ENCODE measurements at regions not wholly inside any gene's neighbourhood (a gene's known extent, or its start where the extent isn't known, plus 50 kb on each side); places are given as distances from the start of the nearest gene placed in this dataset.

DNA sequence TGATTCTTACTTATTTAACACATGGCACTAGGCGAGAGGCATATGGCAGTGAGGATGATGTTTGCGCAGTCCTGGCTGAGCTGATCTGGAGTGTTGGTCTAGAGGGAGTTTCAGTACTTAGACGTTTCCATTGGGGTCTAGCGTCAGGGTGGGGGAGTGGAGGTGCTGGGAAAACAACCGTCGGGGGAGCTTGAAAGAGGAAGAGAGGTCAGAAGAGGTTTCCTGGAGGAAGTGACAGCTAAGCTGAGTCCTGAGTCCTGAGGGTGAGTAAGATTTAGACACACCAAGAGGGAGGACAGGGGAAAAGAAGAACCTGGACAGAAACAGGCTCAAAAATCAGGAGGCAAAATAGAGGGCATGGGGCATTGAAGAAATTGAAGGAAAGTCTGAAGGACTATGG, 81.4 kb downstream of the ALOX5AP start:
- DNase-seq (no peak), ATAC-seq (no peak)
- H3K9me3 Mint-ChIP-seq, result no peaks in the 10 kb centered on the region
- H3K4me3 Mint-ChIP-seq, result no peak overlapping the region
- H3K27me3 Mint-ChIP-seq, result peaks cover 3 to 31% (median 16%) of the 10 kb centered on the region in 5 donors
- no peaks in the 10 kb centered on the region for H3K36me3 Mint-ChIP-seq
- no peak overlapping the region for H3K27ac Mint-ChIP-seq
- POLR2A ChIA-PET, result no interaction called here
- no peaks in the 10 kb centered on the region for H3K4me1 Mint-ChIP-seq

DNA sequence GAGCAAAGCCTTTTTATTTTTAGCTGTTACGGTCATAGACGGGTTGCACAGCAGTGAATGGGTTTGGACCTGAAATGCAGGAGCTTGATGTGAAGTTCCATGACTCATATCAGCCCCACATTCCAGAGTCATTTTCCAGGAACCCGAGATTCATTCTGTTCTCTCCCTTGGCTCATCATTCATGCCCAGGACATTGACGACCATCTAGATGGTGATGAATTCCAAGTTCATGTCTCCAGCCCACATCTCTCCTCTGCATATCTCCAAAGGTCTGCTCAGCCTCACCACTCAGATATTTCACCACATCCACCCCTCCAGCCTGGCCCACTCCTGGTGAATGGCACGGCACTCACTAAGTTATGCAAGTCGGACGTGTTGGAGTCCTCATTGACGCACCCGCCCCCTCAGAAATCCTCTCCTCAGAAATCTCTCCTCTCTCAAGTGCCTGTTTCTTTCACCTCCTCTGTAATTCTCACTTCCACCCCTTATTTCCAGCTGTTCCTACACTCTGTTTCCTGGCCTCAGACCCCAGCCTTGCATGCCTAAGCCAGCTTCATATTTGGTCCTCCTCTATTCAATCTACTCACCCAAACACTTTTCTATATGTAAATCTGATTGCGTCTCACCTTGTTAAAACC, 83.1 kb downstream of the ALOX5AP start:
- no peak for ATAC-seq
- POLR2A ChIA-PET, result no interaction called here
- H3K27me3 Mint-ChIP-seq, result peaks cover 6 to 31% (median 20%) of the 10 kb centered on the region in 5 donors
- no peaks in the 10 kb centered on the region for H3K4me1 Mint-ChIP-seq
- no peak for DNase-seq
- no peaks in the 10 kb centered on the region for H3K36me3 Mint-ChIP-seq
- no peak overlapping the region for H3K27ac Mint-ChIP-seq
- no peak overlapping the region for H3K4me3 Mint-ChIP-seq
- no peaks in the 10 kb centered on the region for H3K9me3 Mint-ChIP-seq

DNA sequence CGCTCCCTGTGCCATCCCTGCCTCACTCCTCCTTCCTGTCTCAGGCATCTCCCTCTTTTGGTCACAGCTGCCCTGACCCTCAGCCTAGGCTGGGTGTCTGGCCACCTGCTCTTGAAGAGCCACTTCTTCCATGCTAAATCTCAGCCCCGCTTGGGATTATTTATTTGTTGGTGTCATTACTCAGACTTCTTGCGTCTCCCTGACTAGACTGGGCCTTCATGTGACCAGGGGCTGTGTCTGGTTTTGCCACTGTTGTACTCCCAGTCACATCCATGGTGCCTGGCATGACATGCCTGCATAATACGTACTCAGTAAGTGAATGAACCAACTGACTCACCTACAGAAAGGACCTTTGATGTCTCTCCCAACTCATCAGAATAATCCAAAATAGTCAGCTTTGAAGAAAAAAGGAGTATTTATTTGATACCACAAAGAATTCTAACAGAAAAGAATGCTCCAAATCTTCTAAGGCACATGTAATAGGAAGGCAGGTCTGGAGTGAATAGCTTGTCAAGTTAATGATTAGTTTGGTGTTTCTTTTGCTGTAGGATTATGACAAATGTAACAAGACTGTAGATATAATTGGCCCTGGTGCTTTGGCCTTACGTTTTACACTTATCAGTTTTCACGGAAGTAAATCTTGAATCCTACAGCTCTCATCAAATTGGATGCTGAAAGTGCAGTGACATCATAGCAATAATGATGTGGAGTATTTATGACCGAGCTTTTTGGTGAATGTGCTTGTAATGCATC, 84.0 kb downstream of the ALOX5AP start:
- POLR2A ChIA-PET, result interaction anchor here (0.6 kb wide), 1 partner anchor 30 kb away, joined by 3 read pairs; no protein-coding TSS in a partner anchor
- peaks cover 6 to 35% (median 21%) of the 10 kb centered on the region in 5 donors for H3K27me3 Mint-ChIP-seq

DNA sequence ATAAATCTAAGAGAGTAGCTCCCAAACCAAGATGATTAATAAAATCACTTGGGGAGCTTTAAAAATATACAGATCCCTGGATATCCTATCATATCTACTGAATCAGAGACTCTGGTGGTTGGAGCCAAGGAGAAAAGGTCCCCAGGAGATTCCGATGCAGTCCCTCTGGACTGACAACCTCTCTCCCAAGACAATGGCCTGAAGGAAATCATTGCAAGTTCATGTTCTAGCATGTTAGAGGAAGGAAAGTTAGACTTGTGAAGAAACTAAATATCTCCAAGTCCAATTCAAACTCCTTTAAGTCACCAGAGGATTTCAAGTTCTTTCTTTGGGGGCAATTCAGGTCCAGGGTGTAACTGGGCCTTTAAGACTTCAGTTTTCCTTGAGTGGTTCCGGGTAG, 84.7 kb upstream of the MEDAG start:
- DNase-seq (no peak), ATAC-seq (no peak)
- POLR2A ChIA-PET, result no interaction called here
- Mint-ChIP-seq H3K36me3 (no peaks in the 10 kb centered on the region), H3K27me3 (peaks cover 9 to 53% (median 28%) of the 10 kb centered on the region in 5 donors), H3K4me1 (peaks cover 0 to 2% (median 0%) of the 10 kb centered on the region in 4 donors), H3K27ac (no peak overlapping the region), H3K9me3 (no peaks in the 10 kb centered on the region), H3K4me3 (no peak overlapping the region)

More for the DNA sequence above, 84.0 kb downstream of the ALOX5AP start:
- Mint-ChIP-seq H3K9me3 (no peaks in the 10 kb centered on the region), H3K4me3 (no peak overlapping the region), H3K27ac (peak overlapping the region in 1 of 10 donors; percentile 51), H3K36me3 (no peaks in the 10 kb centered on the region), H3K4me1 (no peaks in the 10 kb centered on the region)
- ATAC-seq, result no peak
- no peak for DNase-seq

DNA sequence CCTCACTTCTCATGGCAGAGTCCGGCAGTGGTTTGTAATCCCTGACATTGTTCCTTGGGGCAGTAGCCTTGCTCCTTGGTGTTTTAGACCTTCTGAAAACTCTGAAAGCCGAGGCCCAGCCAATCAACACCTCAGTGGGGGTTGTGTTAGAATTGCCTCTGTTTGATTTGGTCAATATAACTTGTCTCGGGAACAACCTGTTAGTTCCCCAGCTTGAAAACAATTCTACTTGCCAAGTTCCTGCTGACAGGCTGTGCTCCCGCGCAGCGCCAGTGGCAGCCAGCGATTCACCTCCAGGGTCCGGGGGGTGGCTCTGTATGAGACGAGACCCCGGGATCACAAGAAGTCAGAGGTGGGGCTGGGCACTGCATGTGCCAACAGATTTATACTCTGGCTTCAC, 81.4 kb upstream of the MEDAG start:
- no peak for ATAC-seq
- peaks cover 0 to 4% (median 0%) of the 10 kb centered on the region in 4 donors for H3K4me1 Mint-ChIP-seq
- no peaks in the 10 kb centered on the region for H3K9me3 Mint-ChIP-seq
- no peak for DNase-seq
- H3K27me3 Mint-ChIP-seq, result peaks cover 5 to 34% (median 18%) of the 10 kb centered on the region in 5 donors
- POLR2A ChIA-PET, result no interaction called here
- H3K27ac Mint-ChIP-seq, result no peak overlapping the region
- no peak overlapping the region for H3K4me3 Mint-ChIP-seq
- no peaks in the 10 kb centered on the region for H3K36me3 Mint-ChIP-seq

DNA sequence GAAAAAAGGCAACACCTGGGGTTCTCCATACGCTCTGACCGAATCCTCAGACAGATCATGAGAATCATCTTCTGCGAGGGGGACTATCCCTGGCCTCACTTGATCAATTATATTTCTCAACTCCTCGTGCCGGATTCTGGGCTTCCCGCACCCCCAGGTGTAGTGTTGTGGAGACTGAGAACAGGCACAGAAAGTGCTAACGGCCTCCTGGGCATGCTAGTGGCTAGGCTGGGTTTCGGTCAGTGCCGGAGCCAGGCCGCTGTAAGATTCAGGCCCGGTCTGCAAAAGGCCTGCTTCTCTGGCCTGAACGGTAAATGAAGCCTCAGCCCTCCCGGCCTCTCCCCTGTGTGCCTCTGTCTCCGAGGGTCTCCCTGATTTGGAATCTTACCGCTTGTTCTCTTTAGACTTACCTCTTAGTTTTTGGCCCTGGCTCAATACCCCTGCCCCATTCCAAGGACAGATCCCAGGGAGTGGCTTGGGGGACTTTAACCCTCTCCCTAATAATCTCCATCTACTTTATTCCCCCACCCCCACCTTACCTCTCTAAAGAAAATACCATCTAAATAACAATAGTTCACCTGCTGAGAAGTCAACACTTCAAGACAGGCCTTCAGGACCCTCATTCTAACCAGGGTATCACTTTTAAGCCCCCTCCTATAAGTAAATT, 79.0 kb upstream of the MEDAG start:
- ATAC-seq (no peak), DNase-seq (no peak)
- H3K27me3 Mint-ChIP-seq, result peaks cover 4 to 27% (median 14%) of the 10 kb centered on the region in 5 donors
- POLR2A ChIA-PET, result no interaction called here
- H3K27ac Mint-ChIP-seq, result no peak overlapping the region
- no peak overlapping the region for H3K4me3 Mint-ChIP-seq
- no peaks in the 10 kb centered on the region for H3K36me3 Mint-ChIP-seq
- peaks cover 0 to 4% (median 0%) of the 10 kb centered on the region in 4 donors for H3K4me1 Mint-ChIP-seq
- no peaks in the 10 kb centered on the region for H3K9me3 Mint-ChIP-seq

DNA sequence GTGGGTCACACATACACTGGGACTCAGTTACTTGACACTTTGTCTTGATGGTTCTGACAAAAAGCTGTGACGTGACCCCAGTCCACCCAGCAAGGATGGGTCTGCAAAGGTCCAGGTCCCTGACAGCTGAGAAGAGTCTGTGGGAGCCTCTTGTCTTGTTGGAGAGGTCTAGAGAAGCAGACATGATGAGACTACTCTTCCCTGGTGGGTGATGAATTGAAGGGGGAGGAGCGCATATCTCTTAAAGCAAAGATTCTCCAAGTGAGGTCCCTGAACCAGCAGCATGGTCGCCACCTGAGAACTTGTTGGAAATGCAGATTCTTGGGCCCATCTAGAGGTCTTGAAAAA, 78.5 kb upstream of the MEDAG start:
- Mint-ChIP-seq H3K4me1 (peaks cover 0 to 4% (median 0%) of the 10 kb centered on the region in 4 donors), H3K9me3 (no peaks in the 10 kb centered on the region), H3K4me3 (no peak overlapping the region), H3K27ac (no peak overlapping the region), H3K27me3 (peaks cover 2 to 28% (median 12%) of the 10 kb centered on the region in 5 donors), H3K36me3 (no peaks in the 10 kb centered on the region)
- ATAC-seq (no peak), DNase-seq (no peak)
- POLR2A ChIA-PET, result no interaction called here

DNA sequence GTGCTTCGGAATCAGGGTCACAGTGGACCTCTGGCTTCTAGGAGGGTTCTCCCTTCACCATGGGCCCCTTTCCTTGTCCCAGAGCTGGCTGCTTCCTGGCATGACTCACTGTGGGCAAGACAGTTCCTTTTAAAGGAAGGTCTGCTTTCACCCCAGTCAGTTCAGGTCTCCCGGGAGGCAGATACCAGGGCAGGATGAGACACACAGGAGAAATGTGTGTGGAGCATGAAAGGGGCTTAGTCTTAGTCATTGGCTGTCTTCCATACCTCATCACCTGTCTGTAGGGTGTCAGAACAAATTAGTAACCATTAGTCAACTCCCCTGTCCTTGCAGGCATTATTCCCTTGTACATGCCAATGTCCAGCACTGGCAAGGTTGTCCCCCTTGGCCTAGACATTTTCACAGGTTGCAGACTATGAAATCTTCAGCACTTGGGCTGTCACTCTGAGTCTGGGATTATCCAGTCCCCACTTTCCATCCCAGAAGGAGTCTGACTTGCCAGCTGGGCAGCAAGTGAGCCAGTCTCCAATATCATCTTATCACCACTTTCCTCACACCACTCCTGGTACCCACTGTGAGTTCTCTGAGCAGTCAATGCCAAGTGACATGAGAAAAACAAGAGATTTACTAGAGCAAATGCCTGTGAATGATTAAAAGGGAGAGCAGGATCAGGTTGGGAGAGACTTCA, 76.8 kb upstream of the MEDAG start:
- H3K36me3 Mint-ChIP-seq, result no peaks in the 10 kb centered on the region
- H3K4me3 Mint-ChIP-seq, result no peak overlapping the region
- H3K27me3 Mint-ChIP-seq, result peaks cover 4 to 38% (median 25%) of the 10 kb centered on the region in 5 donors
- DNase-seq, result no peak
- H3K9me3 Mint-ChIP-seq, result no peaks in the 10 kb centered on the region
- POLR2A ChIA-PET, result no interaction called here
- H3K4me1 Mint-ChIP-seq, result peaks cover 0 to 6% (median 2%) of the 10 kb centered on the region in 4 donors
- H3K27ac Mint-ChIP-seq, result peak overlapping the region in 1 of 10 donors; percentile 4
- ATAC-seq, result no peak

DNA sequence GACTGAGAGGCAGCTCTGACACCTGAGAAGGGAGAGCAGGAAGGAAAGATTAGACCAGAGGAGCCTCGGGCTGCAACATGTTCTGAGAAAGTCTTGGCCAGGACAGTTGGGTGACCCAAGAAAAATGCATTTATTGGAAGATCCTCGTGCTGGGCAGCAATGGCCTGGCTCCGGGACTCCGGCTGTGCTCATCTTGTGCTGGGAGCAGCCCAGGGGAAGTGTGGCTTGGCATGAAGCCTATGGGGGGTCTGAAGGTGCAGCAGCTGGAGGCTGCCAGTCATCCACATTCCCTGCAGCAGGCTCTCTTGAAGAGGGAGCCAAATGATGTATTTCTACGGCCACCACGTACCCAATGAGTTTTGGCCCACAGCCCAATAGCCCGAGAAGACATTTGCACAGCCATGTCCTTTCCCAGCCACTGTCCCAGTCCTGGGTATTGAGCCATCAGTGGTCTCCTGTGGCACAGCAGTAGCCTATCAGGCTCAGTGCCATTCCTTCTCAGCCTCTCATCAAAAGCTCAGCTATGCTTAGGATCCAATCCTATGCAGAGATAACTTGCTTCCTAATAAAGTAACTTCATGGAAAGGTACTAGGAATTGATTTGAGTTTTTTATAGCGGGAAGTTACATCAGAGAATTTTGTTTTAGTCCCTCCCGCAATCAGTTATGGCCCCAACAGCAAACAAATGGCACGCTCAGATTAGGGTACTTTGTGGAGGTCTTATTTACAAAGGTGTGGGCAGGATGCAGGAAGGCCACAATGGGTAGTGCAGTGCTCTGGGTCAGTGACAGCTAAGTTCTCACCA, 76.0 kb upstream of the MEDAG start:
- Mint-ChIP-seq H3K4me1 (peaks cover 0 to 6% (median 2%) of the 10 kb centered on the region in 4 donors), H3K9me3 (no peaks in the 10 kb centered on the region), H3K36me3 (no peaks in the 10 kb centered on the region), H3K27ac (peak overlapping the region in 1 of 10 donors; percentile 4), H3K27me3 (peaks cover 4 to 31% (median 23%) of the 10 kb centered on the region in 5 donors), H3K4me3 (no peak overlapping the region)
- POLR2A ChIA-PET, result no interaction called here
- ATAC-seq (no peak), DNase-seq (no peak)

DNA sequence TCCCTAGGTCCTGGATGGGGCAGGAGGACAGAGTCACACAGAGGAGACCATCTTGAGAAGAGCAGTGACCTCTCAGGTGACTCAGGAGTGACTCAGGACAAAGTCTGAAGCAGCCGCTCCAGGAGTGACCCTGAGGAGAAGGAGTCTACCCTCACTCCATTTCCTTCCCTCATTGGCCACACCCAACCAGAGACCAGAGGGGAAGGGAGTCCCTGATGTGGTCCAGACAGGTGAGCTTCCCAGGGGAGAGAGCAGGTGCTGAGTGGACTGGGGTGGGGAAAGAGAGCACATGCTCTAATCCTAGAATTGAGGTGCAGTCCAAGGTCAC, 75.5 kb upstream of the MEDAG start:
- DNase-seq (no peak), ATAC-seq (no peak)
- POLR2A ChIA-PET, result no interaction called here
- Mint-ChIP-seq H3K9me3 (no peaks in the 10 kb centered on the region), H3K27ac (no peak overlapping the region), H3K4me3 (no peak overlapping the region), H3K4me1 (peaks cover 0 to 6% (median 2%) of the 10 kb centered on the region in 4 donors), H3K36me3 (no peaks in the 10 kb centered on the region), H3K27me3 (peaks cover 4 to 31% (median 20%) of the 10 kb centered on the region in 5 donors)

DNA sequence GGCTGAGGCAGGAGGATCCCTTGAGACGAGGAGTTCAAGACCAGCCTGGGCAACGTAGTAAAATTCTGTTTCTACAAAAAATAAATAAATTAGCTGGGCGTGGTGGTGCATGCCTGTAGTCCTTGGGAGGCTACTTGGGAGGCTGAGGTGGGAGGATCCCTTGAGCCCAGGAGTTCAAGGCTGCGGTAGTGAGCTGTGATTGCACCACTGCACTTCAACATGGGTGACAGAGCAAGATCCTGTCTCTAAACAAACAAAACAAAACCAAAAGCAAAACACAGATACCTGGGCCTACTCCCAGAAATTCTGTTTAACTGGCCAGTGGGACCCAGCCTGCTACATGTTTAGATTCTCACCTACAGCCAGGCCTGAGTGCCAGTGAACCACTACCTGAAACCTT, 74.6 kb upstream of the MEDAG start:
- Mint-ChIP-seq H3K27ac (no peak overlapping the region), H3K36me3 (no peaks in the 10 kb centered on the region), H3K4me1 (peaks cover 0 to 6% (median under 1%) of the 10 kb centered on the region in 4 donors), H3K4me3 (no peak overlapping the region), H3K9me3 (no peaks in the 10 kb centered on the region), H3K27me3 (peaks cover 2 to 33% (median 24%) of the 10 kb centered on the region in 5 donors)
- POLR2A ChIA-PET, result no interaction called here
- DNase-seq (no peak), ATAC-seq (no peak)

DNA sequence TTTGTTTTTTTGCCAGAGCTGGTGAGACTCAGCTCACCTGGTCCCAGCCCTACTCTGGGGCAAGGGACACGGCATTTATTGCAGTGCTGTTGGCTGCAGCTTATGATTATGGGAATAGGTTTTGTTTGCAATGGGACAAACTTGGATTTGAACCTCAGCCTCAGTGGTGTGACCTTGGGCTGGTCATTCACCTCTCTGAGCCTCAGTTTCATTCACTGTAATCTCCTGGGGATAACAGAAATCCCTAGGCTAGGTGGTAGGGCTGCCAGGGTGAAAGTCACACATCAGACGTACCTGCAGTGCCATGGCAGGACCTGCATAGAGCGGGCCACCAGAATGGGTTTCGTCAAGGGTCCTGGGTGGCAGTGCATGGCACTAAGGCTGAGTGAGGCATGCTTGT, 73.7 kb upstream of the MEDAG start:
- Mint-ChIP-seq H3K27me3 (peaks cover 2 to 38% (median 30%) of the 10 kb centered on the region in 5 donors), H3K4me3 (no peak overlapping the region), H3K9me3 (no peaks in the 10 kb centered on the region), H3K4me1 (peaks cover 0 to 6% (median under 1%) of the 10 kb centered on the region in 4 donors), H3K27ac (no peak overlapping the region), H3K36me3 (no peaks in the 10 kb centered on the region)
- ATAC-seq (no peak), DNase-seq (no peak)
- POLR2A ChIA-PET, result no interaction called here
